DND-41 (cell line): ENCODE measurements at regions not wholly inside any gene's neighbourhood (a gene's known extent, or its start where the extent isn't known, plus 50 kb on each side); places are given as distances from the start of the nearest gene placed in this dataset.

Experiments used
- EZH2 ChIP-seq: IDR thresholded peaks from 3 replicates; pipeline ENCODE4 v1.6.1; 2012; ENCODE audit warnings: borderline replicate concordance, low read depth, mild to moderate bottlenecking, moderate library complexity, low read length, inconsistent platforms; ENCODE audit not compliant: severe bottlenecking
- TF ChIP-seq, protein P1 (sequence below): IDR thresholded peaks from 2 replicates; pipeline ENCODE4 v1.5.1; 2012; ENCODE audit warnings: borderline replicate concordance, low read length, moderate library complexity, mild to moderate bottlenecking; ENCODE audit not compliant: poor library complexity, severe bottlenecking; ENCODE audit errors: extremely low read depth

DNA sequence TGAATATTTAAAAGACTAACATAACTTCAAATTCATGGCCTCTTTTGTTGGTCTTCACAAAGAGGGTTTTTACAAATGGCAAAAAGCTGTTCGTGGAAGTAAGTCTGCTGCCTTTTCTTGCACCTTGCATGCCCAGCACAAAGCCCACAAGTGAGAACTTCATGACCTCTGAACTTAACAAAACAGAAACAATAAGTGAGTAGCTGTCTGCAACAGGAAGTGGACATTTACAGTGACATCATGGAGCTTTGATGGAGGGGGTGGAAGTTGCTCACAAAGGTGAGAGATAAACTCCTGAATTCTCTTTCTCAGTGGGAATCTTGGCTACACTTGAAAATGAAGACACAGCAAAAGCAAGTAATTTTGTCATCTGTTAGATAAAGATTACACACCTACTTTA is 303.3 kb upstream of the DEPDC1 start:
- TF ChIP-seq, protein P1, sequence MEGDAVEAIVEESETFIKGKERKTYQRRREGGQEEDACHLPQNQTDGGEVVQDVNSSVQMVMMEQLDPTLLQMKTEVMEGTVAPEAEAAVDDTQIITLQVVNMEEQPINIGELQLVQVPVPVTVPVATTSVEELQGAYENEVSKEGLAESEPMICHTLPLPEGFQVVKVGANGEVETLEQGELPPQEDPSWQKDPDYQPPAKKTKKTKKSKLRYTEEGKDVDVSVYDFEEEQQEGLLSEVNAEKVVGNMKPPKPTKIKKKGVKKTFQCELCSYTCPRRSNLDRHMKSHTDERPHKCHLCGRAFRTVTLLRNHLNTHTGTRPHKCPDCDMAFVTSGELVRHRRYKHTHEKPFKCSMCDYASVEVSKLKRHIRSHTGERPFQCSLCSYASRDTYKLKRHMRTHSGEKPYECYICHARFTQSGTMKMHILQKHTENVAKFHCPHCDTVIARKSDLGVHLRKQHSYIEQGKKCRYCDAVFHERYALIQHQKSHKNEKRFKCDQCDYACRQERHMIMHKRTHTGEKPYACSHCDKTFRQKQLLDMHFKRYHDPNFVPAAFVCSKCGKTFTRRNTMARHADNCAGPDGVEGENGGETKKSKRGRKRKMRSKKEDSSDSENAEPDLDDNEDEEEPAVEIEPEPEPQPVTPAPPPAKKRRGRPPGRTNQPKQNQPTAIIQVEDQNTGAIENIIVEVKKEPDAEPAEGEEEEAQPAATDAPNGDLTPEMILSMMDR = no peak
- TF ChIP-seq EZH2 = no peak
